Gastrocnemius medialis (tissue), 4 donors: ENCODE measurements at regions not wholly inside any gene's neighbourhood (a gene's known extent, or its start where the extent isn't known, plus 50 kb on each side); places are given as distances from the start of the nearest gene placed in this dataset.

Experiments used
- POLR2A ChIP-seq, 2 donors: fragments of 450-650 bp; IDR thresholded peaks; one replicate each; pipeline ENCODE4 v1.6.1; 2017; ENCODE audit warnings: antibody characterized with exemption in 2 of 2, mild to moderate bottlenecking in 2 of 2, moderate library complexity in 2 of 2
- TF ChIP-seq, protein P1 (sequence below), 5 experiments: fragments of 450-650 bp in 3 of 5; fragments of 200-600 bp in 2 of 5; sonication (generic) in 2 of 5; IDR thresholded peaks in 4 of 5; conservative IDR thresholded peaks in 1 of 5; 1 replicate in 4 of 5; 2 replicates in 1 of 5; pipeline ENCODE4 v1.5.1; 2016 to 2019; ENCODE audit warnings: antibody characterized with exemption in 5 of 5, mild to moderate bottlenecking in 3 of 5, moderate library complexity in 3 of 5

DNA sequence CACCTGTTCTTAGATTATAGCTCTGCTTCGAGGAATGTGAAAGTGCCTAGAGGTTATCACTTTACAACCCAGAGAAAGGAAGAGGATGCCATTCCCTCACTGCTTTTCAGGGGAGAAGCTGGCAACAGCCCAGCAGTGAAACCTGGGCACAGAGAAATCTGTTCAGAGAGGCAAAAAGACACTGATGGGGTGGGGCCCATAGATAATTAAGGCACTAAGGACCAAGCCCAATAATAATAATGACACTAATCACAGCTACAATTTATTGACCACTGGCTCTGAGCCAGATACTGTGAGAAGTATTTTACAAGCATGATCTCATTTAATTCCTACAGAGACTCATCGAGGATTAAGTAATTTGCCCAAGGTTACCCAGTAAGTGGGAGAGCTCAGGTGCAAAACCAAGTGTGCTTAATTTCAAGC is 168.3 kb downstream of the PIK3R1 start:
- TF ChIP-seq, protein P1, sequence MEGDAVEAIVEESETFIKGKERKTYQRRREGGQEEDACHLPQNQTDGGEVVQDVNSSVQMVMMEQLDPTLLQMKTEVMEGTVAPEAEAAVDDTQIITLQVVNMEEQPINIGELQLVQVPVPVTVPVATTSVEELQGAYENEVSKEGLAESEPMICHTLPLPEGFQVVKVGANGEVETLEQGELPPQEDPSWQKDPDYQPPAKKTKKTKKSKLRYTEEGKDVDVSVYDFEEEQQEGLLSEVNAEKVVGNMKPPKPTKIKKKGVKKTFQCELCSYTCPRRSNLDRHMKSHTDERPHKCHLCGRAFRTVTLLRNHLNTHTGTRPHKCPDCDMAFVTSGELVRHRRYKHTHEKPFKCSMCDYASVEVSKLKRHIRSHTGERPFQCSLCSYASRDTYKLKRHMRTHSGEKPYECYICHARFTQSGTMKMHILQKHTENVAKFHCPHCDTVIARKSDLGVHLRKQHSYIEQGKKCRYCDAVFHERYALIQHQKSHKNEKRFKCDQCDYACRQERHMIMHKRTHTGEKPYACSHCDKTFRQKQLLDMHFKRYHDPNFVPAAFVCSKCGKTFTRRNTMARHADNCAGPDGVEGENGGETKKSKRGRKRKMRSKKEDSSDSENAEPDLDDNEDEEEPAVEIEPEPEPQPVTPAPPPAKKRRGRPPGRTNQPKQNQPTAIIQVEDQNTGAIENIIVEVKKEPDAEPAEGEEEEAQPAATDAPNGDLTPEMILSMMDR (IDR thresholded peaks at IDR 0.05 in 4 of 5, conservative IDR thresholded peaks at IDR 0.05 in 1 of 5) = no peak
- no peak for TF ChIP-seq POLR2A (IDR thresholded peaks at IDR 0.05)
